CD4-positive, alpha-beta T cell (primary cell): ENCODE measurements at regions not wholly inside any gene's neighbourhood (a gene's known extent, or its start where the extent isn't known, plus 50 kb on each side); places are given as distances from the start of the nearest gene placed in this dataset.

Experiments
- ATAC-seq: fragments of 200-7000 bp; cut with Tn5 transposase; one replicate; pipeline ENCODE4 v1.10.0; 2022; ENCODE audit warnings: mild to moderate bottlenecking; ENCODE audit not compliant: poor library complexity
- CTCF ChIA-PET: fragments of 350-600 bp; sonication (Branson Sonifier 250); formaldehyde crosslinking; loops from one replicate; lab custom pipeline; 2021; ENCODE audit warnings: antibody characterized with exemption, inconsistent platforms; lab: Charles Lee
- POLR2A ChIA-PET: fragments of 350-600 bp; sonication (Branson Sonifier 250); formaldehyde crosslinking; loops from one replicate; lab custom pipeline; 2021; ENCODE audit warnings: antibody characterized with exemption, inconsistent platforms; lab: Charles Lee
- DNase-seq, 14 experiments: peaks; one replicate each; pipeline ENCODE4 v3.0.0-alpha.2; 2013 to 2020; ENCODE audit warnings: mixed read lengths in 2 of 14
- H3K27ac ChIP-seq, 2 donors: one replicate each; pipeline versions ENCODE4 v1.5.1 to v1.7.0; 2013; ENCODE audit warnings: low read length in 2 of 2, low read depth in 1 of 2, mild to moderate bottlenecking in 1 of 2
- H3K27me3 ChIP-seq, 2 experiments: 1 replicate in 1 of 2; 2 replicates in 1 of 2; pipeline versions ENCODE4 v1.6.1 to v1.7.0; 2013; ENCODE audit warnings: low read length in 2 of 2, control low read depth in 1 of 2, mild to moderate bottlenecking in 1 of 2, moderate library complexity in 1 of 2; ENCODE audit not compliant: insufficient read depth in 2 of 2, control insufficient read depth in 1 of 2
- H3K36me3 ChIP-seq: one replicate; pipeline ENCODE4 v1.6.1; 2013; ENCODE audit warnings: low read length, control low read depth; ENCODE audit not compliant: insufficient read depth
- H3K4me1 ChIP-seq: one replicate; pipeline ENCODE4 v1.6.1; 2013; ENCODE audit warnings: low read length, control low read depth; ENCODE audit not compliant: insufficient read depth
- H3K4me3 ChIP-seq: one replicate; pipeline ENCODE4 v1.5.1; 2013; ENCODE audit warnings: mild to moderate bottlenecking, low read length, moderate library complexity
- H3K9me3 ChIP-seq, 2 experiments: 1 replicate in 1 of 2; 2 replicates in 1 of 2; pipeline versions ENCODE4 v1.6.1 to v1.7.0; 2013; ENCODE audit warnings: low read length in 2 of 2, mild to moderate bottlenecking in 2 of 2, control low read depth in 1 of 2, moderate library complexity in 1 of 2; ENCODE audit not compliant: control insufficient read depth in 1 of 2, insufficient read depth in 1 of 2
- H3K27ac Mint-ChIP-seq: one replicate; pipeline ENCODE4 v1.8.0; 2020; ENCODE audit warnings: mixed read lengths
- H3K27me3 Mint-ChIP-seq: one replicate; pipeline ENCODE4 v1.8.0; 2021; ENCODE audit warnings: mixed read lengths
- H3K36me3 Mint-ChIP-seq: one replicate; pipeline ENCODE4 v1.8.0; 2021; ENCODE audit warnings: low read depth, mixed read lengths
- H3K4me1 Mint-ChIP-seq: one replicate; pipeline ENCODE4 v1.8.0; 2021; ENCODE audit warnings: low read depth, mixed read lengths
- H3K4me3 Mint-ChIP-seq: one replicate; pipeline ENCODE4 v1.8.0; 2020; ENCODE audit warnings: mild to moderate bottlenecking, mixed read lengths
- H3K9me3 Mint-ChIP-seq: one replicate; pipeline ENCODE4 v1.8.0; 2020; ENCODE audit warnings: mixed read lengths
- intact Hi-C, 2 experiments: fragments of 100-400 bp; cut with DNase I in 1 of 2; cut with micrococcal nuclease in 1 of 2; formaldehyde crosslinking; loops; one replicate each; pipeline versions ENCODE4 v1.15.1 to v1.9.0; 2023 to 2025; cut with DNase I, micrococcal nuclease
- TF ChIP-seq, protein P1 (sequence below): fragments of 200-600 bp; IDR thresholded peaks from one replicate; pipeline ENCODE4 v1.8.0; 2022; ENCODE audit warnings: antibody characterized with exemption, mild to moderate bottlenecking

DNA sequence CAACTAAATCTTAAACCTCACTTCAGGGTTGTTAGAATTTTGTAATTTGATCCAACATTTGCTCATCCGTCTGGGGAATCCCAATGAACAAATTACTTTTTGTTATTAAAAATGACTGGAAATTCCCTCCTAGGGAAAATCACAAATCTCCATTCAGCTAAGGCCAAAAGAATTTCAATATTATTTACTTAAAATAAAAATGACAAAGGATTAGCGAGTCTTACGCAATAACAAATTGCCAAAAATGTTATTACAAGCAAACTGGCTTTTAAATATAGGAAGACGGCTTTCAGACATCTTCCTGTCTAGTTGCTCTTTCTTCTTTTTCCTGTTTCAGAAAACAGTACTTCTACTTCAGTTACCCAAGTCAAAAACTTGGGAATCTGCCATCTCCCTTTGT is 92.4 kb upstream of the TSPAN8 start:
- Histone ChIP-seq H3K4me3 (no peak overlapping the region), H3K27ac (no peak overlapping the region), H3K36me3 (no peaks in the 10 kb centered on the region), H3K4me1 (no peaks in the 10 kb centered on the region), H3K9me3 (peaks cover 5 to 18% of the 10 kb centered on the region in 2 experiments), H3K27me3 (no peaks in the 10 kb centered on the region)
- no peaks in the 10 kb centered on the region for H3K36me3 Mint-ChIP-seq
- CTCF ChIA-PET: no interaction called here
- DNase-seq (no peak), ATAC-seq (no peak)
- POLR2A ChIA-PET: no interaction called here
- H3K27ac Mint-ChIP-seq: no peak overlapping the region
- intact Hi-C loops: no loop called here
- H3K4me3 Mint-ChIP-seq: no peak overlapping the region
- peaks cover 22% of the 10 kb centered on the region for H3K9me3 Mint-ChIP-seq
- TF ChIP-seq, protein P1, sequence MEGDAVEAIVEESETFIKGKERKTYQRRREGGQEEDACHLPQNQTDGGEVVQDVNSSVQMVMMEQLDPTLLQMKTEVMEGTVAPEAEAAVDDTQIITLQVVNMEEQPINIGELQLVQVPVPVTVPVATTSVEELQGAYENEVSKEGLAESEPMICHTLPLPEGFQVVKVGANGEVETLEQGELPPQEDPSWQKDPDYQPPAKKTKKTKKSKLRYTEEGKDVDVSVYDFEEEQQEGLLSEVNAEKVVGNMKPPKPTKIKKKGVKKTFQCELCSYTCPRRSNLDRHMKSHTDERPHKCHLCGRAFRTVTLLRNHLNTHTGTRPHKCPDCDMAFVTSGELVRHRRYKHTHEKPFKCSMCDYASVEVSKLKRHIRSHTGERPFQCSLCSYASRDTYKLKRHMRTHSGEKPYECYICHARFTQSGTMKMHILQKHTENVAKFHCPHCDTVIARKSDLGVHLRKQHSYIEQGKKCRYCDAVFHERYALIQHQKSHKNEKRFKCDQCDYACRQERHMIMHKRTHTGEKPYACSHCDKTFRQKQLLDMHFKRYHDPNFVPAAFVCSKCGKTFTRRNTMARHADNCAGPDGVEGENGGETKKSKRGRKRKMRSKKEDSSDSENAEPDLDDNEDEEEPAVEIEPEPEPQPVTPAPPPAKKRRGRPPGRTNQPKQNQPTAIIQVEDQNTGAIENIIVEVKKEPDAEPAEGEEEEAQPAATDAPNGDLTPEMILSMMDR: no peak
- H3K27me3 Mint-ChIP-seq: no peaks in the 10 kb centered on the region
- no peaks in the 10 kb centered on the region for H3K4me1 Mint-ChIP-seq

DNA sequence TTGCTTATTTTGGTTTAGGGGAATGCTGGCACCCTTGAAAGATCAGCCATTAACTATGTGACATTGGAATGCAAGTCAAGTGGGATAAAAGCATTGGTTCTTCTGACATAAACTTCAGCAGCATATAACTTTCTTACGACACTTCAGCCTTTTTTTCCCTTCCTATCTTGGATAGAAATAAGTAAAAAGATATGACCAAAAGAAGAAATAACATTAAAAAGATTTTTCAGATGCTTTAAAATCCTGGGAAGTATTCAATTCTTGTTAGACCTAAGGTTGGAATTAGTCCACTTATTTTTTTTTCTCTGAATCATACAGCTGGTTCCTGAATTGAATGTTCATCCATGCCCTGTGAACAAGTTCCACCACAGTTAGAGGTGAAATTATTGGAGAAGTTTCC is 85.6 kb upstream of the TSPAN8 start:
- DNase-seq (no peak), ATAC-seq (no peak)
- TF ChIP-seq, protein P1: no peak
- H3K4me1 Mint-ChIP-seq: no peaks in the 10 kb centered on the region
- no peaks in the 10 kb centered on the region for H3K36me3 Mint-ChIP-seq
- no peaks in the 10 kb centered on the region for H3K36me3 ChIP-seq
- no peaks in the 10 kb centered on the region for H3K4me1 ChIP-seq
- no peak overlapping the region for H3K27ac ChIP-seq
- H3K27me3 Mint-ChIP-seq: no peaks in the 10 kb centered on the region
- no peaks in the 10 kb centered on the region for H3K27me3 ChIP-seq
- ChIA-PET CTCF (no interaction called here), POLR2A (no interaction called here)
- intact Hi-C loops: no loop called here
- H3K4me3 Mint-ChIP-seq: no peak overlapping the region
- no peaks in the 10 kb centered on the region for H3K9me3 ChIP-seq
- H3K9me3 Mint-ChIP-seq: peaks cover 10% of the 10 kb centered on the region
- H3K27ac Mint-ChIP-seq: no peak overlapping the region
- no peak overlapping the region for H3K4me3 ChIP-seq

GRCh38 chr12:71242511-71242910 is 84.7 kb upstream of the TSPAN8 start:
- TF ChIP-seq, protein P1: no peak
- ChIA-PET POLR2A (no interaction called here), CTCF (no interaction called here)
- Mint-ChIP-seq H3K4me3 (no peak overlapping the region), H3K27me3 (no peaks in the 10 kb centered on the region), H3K36me3 (no peaks in the 10 kb centered on the region), H3K27ac (no peak overlapping the region), H3K9me3 (peaks cover 6% of the 10 kb centered on the region), H3K4me1 (no peaks in the 10 kb centered on the region)
- no peak for ATAC-seq
- DNase-seq: no peak
- Histone ChIP-seq H3K27me3 (no peaks in the 10 kb centered on the region), H3K27ac (no peak overlapping the region), H3K36me3 (no peaks in the 10 kb centered on the region), H3K4me1 (no peaks in the 10 kb centered on the region), H3K9me3 (no peaks in the 10 kb centered on the region), H3K4me3 (no peak overlapping the region)
- intact Hi-C loops: no loop called here
